ENCODE measurements at regions not wholly inside any gene's neighbourhood (a gene's known extent, or its start where the extent isn't known, plus 50 kb on each side); places are given as distances from the start of the nearest gene placed in this dataset.

DNA sequence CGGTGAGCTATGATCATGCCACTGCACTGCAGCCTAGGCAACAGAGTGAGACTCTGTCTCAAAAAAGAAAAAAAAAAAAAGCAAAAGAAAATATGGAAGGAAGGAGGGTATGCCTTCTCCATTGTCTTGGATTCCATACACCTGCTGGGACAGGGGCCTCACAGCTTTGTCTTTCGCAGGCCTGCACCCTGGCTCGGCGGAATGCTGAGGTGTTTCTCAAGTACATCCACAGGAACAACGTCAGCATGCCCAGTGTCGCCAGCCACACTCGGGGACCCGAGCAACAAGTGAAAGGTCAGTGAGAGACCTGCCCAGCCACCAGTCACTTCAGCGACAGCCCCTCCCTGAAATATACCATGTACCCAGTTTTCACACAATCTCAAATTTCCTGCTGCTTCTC, 288.5 kb upstream of the UMPS start:
- H3K27ac ChIP-seq (ENCODE audit: low read depth, low read length) = no peak overlapping the region
- H3K4me2 ChIP-seq (ENCODE audit: low read length) = no peak overlapping the region
- H4K20me1 ChIP-seq (ENCODE audit: control insufficient read depth, insufficient read depth, low read depth, low read length) = no peaks in the 10 kb centered on the region

DNA sequence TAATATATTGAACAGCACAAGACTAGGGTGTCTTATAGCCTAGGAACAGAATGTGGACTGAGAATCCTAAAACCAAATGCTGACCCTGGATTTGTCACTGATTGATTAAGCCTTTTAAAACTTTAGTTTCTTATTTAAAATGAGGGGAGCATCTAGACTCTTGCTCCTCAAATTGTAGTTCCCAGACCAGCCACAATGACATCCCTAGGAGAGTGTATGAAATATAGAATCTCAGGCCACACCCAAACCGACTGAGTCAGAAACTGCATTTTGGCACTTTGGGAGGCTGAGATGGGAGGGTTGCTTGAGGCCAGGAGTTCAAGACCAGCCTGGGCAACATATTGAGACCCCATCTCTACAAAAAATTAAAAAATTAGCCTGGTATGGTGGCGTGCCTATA, 287.8 kb upstream of the UMPS start:
- Histone ChIP-seq H3K4me3 (ENCODE audit: low read length) (no peak overlapping the region), H3K79me2 (ENCODE audit: control insufficient read depth, low read length) (no peaks in the 10 kb centered on the region), H3K27me3 (ENCODE audit: control insufficient read depth, low read length) (0 out of 2 replicates have a peak, but pooled peaks cover 3% of the 10 kb centered on the region), H3K9me2 (replicated peaks; ENCODE audit: control insufficient read depth, low read length) (no peaks in the 10 kb centered on the region), H3K4me2 (ENCODE audit: low read length) (no peak overlapping the region), H3K36me3 (ENCODE audit: control insufficient read depth, low read length) (no peaks in the 10 kb centered on the region), H3K27ac (ENCODE audit: low read depth, low read length) (no peak overlapping the region), H3K4me1 (ENCODE audit: control insufficient read depth, low read length) (no peaks in the 10 kb centered on the region), H4K20me1 (ENCODE audit: control insufficient read depth, insufficient read depth, low read depth, low read length) (no peaks in the 10 kb centered on the region), H3F3A (ENCODE audit: control insufficient read depth, insufficient read depth) (no peaks in the 10 kb centered on the region), H3K9me3 (ENCODE audit: control insufficient read depth, insufficient read depth, low read length) (no peaks in the 10 kb centered on the region)
- TF ChIP-seq CTCF (IDR thresholded peaks at IDR 0.05; ENCODE audit: low read depth, low read length, poor library complexity, severe bottlenecking) = no peak
- no peak for TF ChIP-seq EZH2phosphoT487 (IDR thresholded peaks at IDR 0.05; ENCODE audit: borderline replicate concordance, low read length)

More for the DNA sequence above, 288.5 kb upstream of the UMPS start:
- no peaks in the 10 kb centered on the region for H3K9me3 ChIP-seq (ENCODE audit: control insufficient read depth, insufficient read depth, low read length)
- TF ChIP-seq CTCF (IDR thresholded peaks at IDR 0.05; ENCODE audit: low read depth, low read length, poor library complexity, severe bottlenecking) (no peak), EZH2phosphoT487 (IDR thresholded peaks at IDR 0.05; ENCODE audit: borderline replicate concordance, low read length) (no peak)
- H3F3A ChIP-seq (ENCODE audit: control insufficient read depth, insufficient read depth) = no peaks in the 10 kb centered on the region
- no peaks in the 10 kb centered on the region for H3K9me2 ChIP-seq (replicated peaks; ENCODE audit: control insufficient read depth, low read length)
- no peaks in the 10 kb centered on the region for H3K4me1 ChIP-seq (ENCODE audit: control insufficient read depth, low read length)
- H3K4me3 ChIP-seq (ENCODE audit: low read length) = no peak overlapping the region
- no peaks in the 10 kb centered on the region for H3K27me3 ChIP-seq (ENCODE audit: control insufficient read depth, low read length)
- H3K36me3 ChIP-seq (ENCODE audit: control insufficient read depth, low read length) = no peaks in the 10 kb centered on the region
- no peaks in the 10 kb centered on the region for H3K79me2 ChIP-seq (ENCODE audit: control insufficient read depth, low read length)

GRCh38 chr3:124443446-124443845, 286.8 kb upstream of the UMPS start:
- Histone ChIP-seq H4K20me1 (ENCODE audit: control insufficient read depth, insufficient read depth, low read depth, low read length) (no peaks in the 10 kb centered on the region), H3K9me3 (ENCODE audit: control insufficient read depth, insufficient read depth, low read length) (no peaks in the 10 kb centered on the region), H3K4me2 (ENCODE audit: low read length) (no peak overlapping the region), H3K27me3 (ENCODE audit: control insufficient read depth, low read length) (0 out of 2 replicates have a peak, but pooled peaks cover 3% of the 10 kb centered on the region), H3F3A (ENCODE audit: control insufficient read depth, insufficient read depth) (no peaks in the 10 kb centered on the region), H3K79me2 (ENCODE audit: control insufficient read depth, low read length) (no peaks in the 10 kb centered on the region), H3K4me3 (ENCODE audit: low read length) (no peak overlapping the region), H3K36me3 (ENCODE audit: control insufficient read depth, low read length) (no peaks in the 10 kb centered on the region), H3K9me2 (replicated peaks; ENCODE audit: control insufficient read depth, low read length) (no peaks in the 10 kb centered on the region), H3K4me1 (ENCODE audit: control insufficient read depth, low read length) (no peaks in the 10 kb centered on the region), H3K27ac (ENCODE audit: low read depth, low read length) (no peak overlapping the region)
- TF ChIP-seq CTCF (IDR thresholded peaks at IDR 0.05; ENCODE audit: low read depth, low read length, poor library complexity, severe bottlenecking) = no peak
- no peak for TF ChIP-seq EZH2phosphoT487 (IDR thresholded peaks at IDR 0.05; ENCODE audit: borderline replicate concordance, low read length)

All from DOHH2 (cell line).